Renal cortex interstitium (tissue), 11 donors: ENCODE measurements at regions not wholly inside any gene's neighbourhood (a gene's known extent, or its start where the extent isn't known, plus 50 kb on each side); places are given as distances from the start of the nearest gene placed in this dataset.
A peak's percentile ranks its signal among the peaks of the same experiment; 100 is the strongest.
"Not testable (repeated sequence)": the region's sequence is repeated elsewhere in the genome, so short reads cannot be mapped to it uniquely, and the experiment has no call there.

Experiments used
- DNase-seq, 11 donors: peaks; one replicate each; pipeline ENCODE4 v3.0.0-alpha.2; 2013; ENCODE audit warnings: low read depth in 9 of 11, low spot score in 4 of 11; ENCODE audit errors: extremely low read depth in 1 of 11

GRCh38 chr6:14992382-14992781, 253.5 kb upstream of the JARID2 start:
- no peak for DNase-seq

- DNase-seq, result no peak
Observed at GRCh38 chr6:14995208-14995607, 250.7 kb upstream of the JARID2 start.

DNA sequence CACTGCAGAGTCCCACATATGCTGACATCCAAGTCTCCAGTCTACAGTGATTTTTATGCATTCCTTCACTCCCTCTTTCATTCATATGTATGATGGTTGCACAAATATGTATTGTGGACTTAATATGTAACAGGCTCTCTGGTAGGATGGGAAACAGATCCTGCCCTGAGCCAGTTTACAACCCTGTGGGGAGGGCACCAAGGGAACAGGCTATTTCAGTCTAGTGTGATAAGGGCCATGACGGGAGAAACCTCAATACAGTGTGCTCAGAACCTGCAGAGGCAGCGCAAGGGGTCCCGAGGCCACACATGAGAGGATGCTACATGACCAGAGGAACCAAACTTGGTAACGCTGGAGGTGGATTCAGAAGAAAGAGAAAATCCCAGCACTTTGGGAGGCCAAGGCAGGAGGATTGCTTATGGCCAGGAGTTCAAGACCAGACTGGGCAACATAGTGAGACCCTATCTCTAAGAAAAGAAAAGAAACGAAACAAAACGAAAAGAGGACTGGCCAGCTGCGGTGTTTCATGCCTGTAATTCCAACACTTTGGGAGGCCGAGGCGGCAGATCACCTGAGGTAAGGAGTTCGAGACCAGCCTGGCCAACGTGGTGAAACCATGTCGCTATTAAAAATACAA, 249.8 kb upstream of the JARID2 start:
- no peak for DNase-seq

- no peak for DNase-seq
Observed at GRCh38 chr6:14996892-14997291, 249.0 kb upstream of the JARID2 start.

DNA sequence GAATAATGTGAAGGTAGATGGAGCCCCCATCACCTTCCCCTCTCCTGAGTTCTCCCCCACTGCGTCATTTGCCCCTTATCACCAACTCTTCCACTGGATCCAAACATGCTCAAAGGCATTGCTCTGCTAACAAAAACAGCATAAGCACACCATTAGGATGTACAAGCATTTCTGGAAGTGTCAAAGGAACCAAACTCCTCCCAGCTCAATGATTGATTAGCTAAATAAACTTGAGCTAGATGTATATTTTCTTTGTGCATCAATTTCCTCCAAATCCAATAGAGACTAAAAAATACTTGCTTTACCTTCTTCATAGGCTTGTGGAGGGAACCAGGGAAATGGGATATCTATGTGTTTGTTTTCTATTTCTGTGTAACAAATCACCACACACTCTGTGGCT, 248.4 kb upstream of the JARID2 start:
- DNase-seq, result no peak

GRCh38 chr6:14999106-14999505, 246.8 kb upstream of the JARID2 start:
- DNase-seq, result no peak

DNA sequence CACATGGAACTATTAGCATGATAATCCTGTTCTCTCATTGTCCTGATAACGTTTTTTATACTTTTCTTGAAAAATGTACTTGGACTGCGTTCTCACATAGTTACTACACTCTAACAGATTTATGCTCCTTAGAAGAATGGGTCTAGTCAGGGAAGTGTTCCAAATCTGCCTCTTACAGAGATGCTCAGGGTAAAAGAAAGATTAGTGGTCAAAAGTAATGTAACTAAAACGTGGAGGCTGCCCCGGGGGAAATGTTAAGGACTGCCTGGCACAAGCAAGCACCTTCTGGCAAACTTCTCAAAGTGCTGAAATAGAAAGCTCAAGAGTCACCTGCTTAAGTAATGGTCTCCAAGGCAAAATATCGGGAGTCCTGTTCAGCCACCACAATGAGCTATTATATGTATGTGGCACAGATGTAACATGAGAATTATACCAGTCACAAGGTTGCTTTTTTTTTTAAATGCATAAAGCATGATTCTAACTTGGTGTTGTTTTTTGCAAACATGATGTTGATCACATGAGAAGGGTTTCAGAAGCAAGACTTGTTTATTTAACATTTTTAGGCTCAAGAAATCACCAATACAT, 244.5 kb upstream of the JARID2 start:
- DNase-seq, result no peak

DNA sequence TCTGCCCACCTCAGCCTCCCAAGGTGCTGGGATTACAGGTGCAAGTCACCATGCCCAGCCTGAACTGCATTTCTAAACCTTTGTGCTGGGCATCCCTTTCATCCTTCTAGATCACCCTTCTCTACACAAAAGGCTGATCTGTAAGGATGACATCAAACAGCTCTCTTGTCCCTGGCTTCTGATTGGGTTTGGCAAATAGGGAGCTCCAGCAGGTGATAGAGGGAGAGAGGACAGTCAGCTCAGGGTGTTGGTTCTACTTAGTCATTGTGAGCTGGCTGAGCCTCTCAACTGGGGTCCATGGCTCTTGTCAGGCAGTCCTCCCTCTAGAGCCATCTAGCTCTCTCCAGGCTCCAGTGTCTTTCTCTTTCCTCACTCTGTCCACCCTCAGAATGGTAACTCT, 237.6 kb upstream of the JARID2 start:
- DNase-seq, result no peak

GRCh38 chr6:15014958-15015357, 230.9 kb upstream of the JARID2 start:
- DNase-seq, result no peak

GRCh38 chr6:15016813-15017212, 229.1 kb upstream of the JARID2 start:
- DNase-seq, result no peak

- peak in 1 of 11 donors; percentile 34 for DNase-seq
Observed at GRCh38 chr6:15017261-15017660, 228.6 kb upstream of the JARID2 start.

GRCh38 chr6:15017803-15018202, 228.1 kb upstream of the JARID2 start:
- DNase-seq, result no peak

DNA sequence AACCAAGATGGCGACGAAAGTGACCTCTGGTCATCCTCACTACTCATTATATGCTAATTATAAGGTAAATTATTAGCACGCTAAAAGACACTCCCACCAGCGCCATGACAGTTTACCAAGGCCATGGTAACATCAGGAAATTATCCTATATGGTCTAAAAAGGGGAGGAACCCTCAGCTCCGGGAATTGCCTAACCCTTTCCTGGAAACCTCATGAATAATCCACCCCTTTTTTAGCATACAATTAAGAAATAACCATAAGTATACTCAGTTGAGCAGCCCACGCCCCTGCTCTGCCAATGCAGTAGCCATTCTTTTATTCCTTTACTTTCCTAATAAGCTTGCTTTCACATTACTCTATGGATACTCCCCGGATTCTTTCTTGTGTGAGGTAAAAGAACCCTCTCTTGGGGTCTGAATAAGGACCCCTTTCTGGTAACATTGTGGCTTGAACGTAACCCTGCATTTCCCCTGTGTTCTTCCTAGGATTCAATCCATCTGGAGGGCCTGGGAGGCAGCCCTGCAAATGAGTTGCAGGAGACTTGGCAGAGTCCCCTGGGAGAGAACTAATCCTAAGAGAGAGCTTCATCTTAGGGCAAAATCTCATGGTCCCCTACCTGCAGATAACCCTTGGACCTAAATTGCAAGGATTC, 225.6 kb upstream of the JARID2 start:
- DNase-seq, result no peak

DNA sequence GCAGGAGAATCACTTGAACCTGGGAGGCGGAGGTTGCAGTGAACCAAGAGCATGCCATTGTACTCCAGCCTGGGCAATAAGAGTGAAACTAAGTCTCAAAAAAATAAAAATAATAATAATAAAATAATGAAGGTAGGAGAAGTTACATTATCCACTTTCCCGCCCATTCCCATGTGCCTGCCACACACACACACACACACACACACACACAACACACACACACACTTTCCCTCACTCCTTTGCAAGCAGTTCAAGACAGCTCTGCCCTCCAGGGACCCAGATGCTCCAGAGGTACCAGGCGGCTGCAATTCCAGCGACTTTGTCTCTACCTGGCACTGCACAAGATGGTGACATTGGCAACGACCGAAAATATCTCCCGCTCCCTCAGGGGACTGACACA, 224.8 kb upstream of the JARID2 start:
- no peak for DNase-seq

DNA sequence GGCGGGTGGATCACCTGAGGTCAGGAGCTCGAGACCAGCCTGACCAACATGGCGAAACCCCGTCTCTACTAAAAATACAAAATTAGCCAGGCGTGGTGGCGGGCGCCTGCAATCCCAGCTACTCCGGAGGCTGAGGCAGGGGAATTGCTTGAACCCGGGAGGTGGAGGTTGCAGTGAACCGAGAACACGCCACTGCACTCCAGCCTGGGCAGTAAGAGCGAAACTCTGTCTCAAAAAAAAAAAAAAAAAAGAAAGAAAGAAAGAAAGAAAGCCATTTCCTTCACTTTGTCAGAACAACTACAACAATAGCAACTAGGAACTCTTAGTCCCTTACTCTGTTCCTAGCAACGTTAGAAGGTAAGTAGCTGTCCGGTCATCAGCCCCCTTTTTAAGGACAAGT, 222.9 kb upstream of the JARID2 start:
- DNase-seq, result not testable (repeated sequence)

- DNase-seq, result no peak
Observed at GRCh38 chr6:15023448-15023847, 222.4 kb upstream of the JARID2 start.

- DNase-seq, result peak in 1 of 11 donors; percentile 31
Observed at GRCh38 chr6:15025446-15025845, 220.4 kb upstream of the JARID2 start.

- peak in 4 of 11 donors; percentile 40 to 54 (median 43) for DNase-seq
Observed at GRCh38 chr6:15026832-15027231, 219.0 kb upstream of the JARID2 start.

DNA sequence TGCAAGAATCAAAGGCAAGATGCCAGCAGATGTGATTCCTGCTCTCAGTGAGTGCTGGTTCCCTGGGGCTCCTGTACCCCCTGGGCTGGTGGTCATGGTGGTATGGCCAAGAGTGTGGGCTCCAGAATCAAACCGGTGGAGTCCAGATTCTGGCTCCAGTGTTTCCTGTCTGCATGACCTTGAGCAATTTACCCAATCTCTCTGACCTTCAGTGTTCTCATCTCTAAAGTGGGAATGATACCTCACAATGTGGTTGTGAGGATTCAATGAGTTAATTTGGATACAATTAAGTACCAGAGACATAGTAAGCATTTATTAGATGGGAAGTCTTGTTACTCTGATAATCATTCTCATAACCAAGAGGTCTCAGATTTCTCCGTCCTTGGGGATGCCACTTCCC, 218.4 kb upstream of the JARID2 start:
- no peak for DNase-seq

DNA sequence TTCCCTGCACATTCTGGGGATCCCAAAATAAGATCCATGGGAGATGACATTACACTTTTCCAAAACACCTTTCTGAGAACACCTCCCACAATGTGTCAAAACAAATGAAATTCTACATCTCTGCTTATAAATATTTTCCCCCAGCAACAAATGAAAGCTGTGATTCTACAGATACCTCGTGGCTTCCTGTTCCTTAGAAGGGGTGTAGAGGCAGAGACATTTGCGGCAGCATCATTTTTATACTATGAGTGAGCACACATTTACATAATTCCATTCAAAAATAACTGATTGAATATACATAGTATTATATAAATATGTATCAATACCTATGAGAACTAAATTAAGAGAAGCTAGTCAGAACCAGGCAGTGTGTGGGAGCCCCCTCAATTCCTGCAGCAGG, 213.9 kb upstream of the JARID2 start:
- no peak for DNase-seq

GRCh38 chr6:15033850-15034203, 212.0 kb upstream of the JARID2 start:
- DNase-seq, result no peak
